PC-3 (cell line): ENCODE measurements at regions not wholly inside any gene's neighbourhood (a gene's known extent, or its start where the extent isn't known, plus 50 kb on each side); places are given as distances from the start of the nearest gene placed in this dataset.

Experiments used
- CTCF ChIP-seq: fragments of 300-600 bp; sonication (generic); conservative IDR thresholded peaks from 2 replicates; pipeline ENCODE4 v1.5.1; 2017; ENCODE audit warnings: antibody characterized with exemption, low read depth, mild to moderate bottlenecking, low read length
- EZH2phosphoT487 ChIP-seq: fragments of 300-600 bp; sonication (generic); IDR thresholded peaks from 2 replicates; pipeline ENCODE4 v1.6.1; 2018; ENCODE audit warnings: mild to moderate bottlenecking, antibody characterized with exemption, low read length, borderline replicate concordance

- TF ChIP-seq EZH2phosphoT487 (no peak), CTCF (no peak)
Observed at GRCh38 chr4:129738175-129738574, 642.2 kb downstream of the C4orf33 start.
